A204.1 (cell line): ENCODE measurements at regions not wholly inside any gene's neighbourhood (a gene's known extent, or its start where the extent isn't known, plus 50 kb on each side); places are given as distances from the start of the nearest gene placed in this dataset.
A peak's percentile ranks its signal among the peaks of the same experiment; 100 is the strongest.

ENCODE experiments used
- FAIRE-seq: peaks from 2 replicates; lab custom pipeline; 2012; peaks lifted over from hg19 to GRCh38; lab: Jason Lieb, UNC

DNA sequence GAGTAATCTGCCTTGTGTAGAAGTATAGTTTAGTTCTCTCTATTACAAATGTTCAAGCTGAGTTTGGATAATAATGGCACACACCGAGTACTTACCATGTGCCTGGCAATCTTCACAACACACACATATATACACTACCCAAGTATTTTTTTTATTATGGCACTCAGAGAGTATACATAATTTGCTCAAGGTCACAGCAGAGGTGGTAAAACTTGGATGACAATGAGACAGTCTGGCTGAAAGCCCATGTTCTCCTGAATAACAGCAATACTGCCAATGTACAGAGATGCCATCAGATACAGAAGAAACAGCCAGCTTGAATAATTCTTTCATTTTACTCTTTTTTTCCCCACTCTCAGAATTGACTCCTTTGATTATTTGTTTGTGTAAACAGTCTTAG lies 460.0 kb downstream of the CNTN6 start:
- FAIRE-seq, result no peak

GRCh38 chr3:1561427-1561826 lies 468.6 kb downstream of the CNTN6 start:
- FAIRE-seq, result no peak

- no peak for FAIRE-seq
Observed at GRCh38 chr3:1571736-1572135, 478.9 kb downstream of the CNTN6 start.

- FAIRE-seq, result no peak
Observed at GRCh38 chr3:1576047-1576446, 483.2 kb downstream of the CNTN6 start.

- FAIRE-seq, result no peak
Observed at GRCh38 chr3:1578124-1578806, 485.4 kb downstream of the CNTN6 start.

GRCh38 chr3:1583044-1583443 lies 490.2 kb downstream of the CNTN6 start:
- FAIRE-seq, result no peak

GRCh38 chr3:1587426-1587825 lies 494.6 kb downstream of the CNTN6 start:
- FAIRE-seq, result no peak

GRCh38 chr3:1591327-1592028 lies 498.7 kb downstream of the CNTN6 start:
- FAIRE-seq, result no peak

- no peak for FAIRE-seq
Observed at GRCh38 chr3:1594940-1595339, 502.1 kb downstream of the CNTN6 start.

DNA sequence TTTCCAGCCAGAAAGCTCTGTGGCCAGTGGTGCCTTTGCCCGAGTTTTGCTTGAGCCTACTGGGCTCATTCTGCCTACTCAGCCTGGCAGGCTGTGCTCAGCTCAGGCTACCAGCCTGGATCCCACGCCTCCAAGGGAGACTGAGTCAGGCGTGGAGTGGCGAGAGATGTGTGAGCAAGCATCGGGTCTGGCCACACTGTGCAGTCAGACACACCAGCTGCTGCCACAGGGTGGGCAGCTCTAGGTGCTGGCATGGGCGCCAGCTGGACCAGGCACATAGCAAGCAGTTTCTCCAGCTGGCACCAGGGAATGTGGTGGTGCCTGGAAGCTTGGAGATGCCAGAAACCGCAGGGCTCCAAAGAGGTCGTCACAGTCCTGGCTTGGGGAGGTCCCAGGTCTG lies 498.5 kb upstream of the CNTN4 start:
- FAIRE-seq, result no peak

- FAIRE-seq, result no peak
Observed at GRCh38 chr3:1600700-1601418, 497.8 kb upstream of the CNTN4 start.

- no peak for FAIRE-seq
Observed at GRCh38 chr3:1609416-1609815, 489.2 kb upstream of the CNTN4 start.

- no peak for FAIRE-seq
Observed at GRCh38 chr3:1611824-1612223, 486.8 kb upstream of the CNTN4 start.

GRCh38 chr3:1613962-1614361 lies 484.7 kb upstream of the CNTN4 start:
- FAIRE-seq, result no peak

DNA sequence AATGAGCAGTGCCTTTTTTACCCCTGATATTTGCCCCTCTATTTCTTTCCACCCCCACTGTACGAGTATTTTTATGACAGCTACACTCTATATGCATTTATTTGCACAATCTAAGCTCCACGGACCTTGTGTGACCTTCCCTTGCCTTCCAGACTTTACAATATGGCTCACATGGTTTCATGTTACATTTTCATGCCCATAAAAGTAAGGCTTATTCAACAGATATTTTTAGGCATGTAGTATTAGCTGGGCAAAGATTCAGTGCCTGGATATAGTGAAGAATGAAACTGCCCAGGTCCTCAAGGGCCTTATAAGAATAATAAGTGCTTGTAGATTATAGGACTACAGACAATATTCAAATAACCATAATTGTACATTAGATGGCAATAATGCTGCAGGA lies 481.9 kb upstream of the CNTN4 start:
- FAIRE-seq, result no peak

- FAIRE-seq, result no peak
Observed at GRCh38 chr3:1623896-1624295, 474.8 kb upstream of the CNTN4 start.

DNA sequence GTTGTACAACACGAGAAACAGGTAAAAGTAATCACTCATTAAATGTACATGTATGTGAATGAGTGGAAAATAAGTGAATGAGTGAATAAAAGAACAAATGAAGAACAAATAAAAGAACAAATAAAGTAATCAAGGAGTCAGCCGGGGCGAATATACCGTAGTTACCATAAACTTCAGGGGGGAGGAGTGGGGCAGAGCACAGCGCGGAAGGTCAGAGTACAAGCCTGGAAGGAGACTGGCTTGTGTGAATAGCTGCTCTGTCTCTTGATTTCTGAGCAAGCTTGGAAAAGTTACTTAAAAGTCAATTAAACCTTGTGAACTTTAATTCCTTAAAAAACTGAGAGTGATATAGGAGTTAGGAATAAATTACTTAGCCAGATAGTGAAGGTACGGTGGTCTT lies 466.5 kb upstream of the CNTN4 start:
- FAIRE-seq, result no peak

GRCh38 chr3:1661839-1662238 lies 436.8 kb upstream of the CNTN4 start:
- FAIRE-seq, result no peak

DNA sequence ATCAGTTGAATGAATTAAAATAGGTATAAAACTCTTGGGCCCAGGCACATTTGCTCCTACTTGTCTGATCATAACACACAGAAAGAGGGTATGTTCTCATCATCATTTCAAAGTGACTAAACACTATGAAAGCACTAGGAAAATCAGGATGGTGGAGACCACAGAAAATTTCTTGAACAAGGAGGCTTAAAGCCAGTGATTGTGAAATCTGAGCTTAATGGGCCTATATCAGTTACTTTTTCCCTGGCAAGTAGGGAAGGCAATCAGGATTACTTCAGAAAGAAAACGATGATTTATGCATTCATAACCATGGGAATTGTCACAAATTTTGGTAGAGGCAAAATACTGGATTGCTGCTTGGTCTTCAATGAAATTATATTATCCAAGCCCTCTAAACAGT lies 434.4 kb upstream of the CNTN4 start:
- FAIRE-seq, result no peak

- FAIRE-seq, result peak; percentile 46
Observed at GRCh38 chr3:1666865-1667264, 431.8 kb upstream of the CNTN4 start.

GRCh38 chr3:1677576-1678156 lies 421.0 kb upstream of the CNTN4 start:
- FAIRE-seq, result no peak

DNA sequence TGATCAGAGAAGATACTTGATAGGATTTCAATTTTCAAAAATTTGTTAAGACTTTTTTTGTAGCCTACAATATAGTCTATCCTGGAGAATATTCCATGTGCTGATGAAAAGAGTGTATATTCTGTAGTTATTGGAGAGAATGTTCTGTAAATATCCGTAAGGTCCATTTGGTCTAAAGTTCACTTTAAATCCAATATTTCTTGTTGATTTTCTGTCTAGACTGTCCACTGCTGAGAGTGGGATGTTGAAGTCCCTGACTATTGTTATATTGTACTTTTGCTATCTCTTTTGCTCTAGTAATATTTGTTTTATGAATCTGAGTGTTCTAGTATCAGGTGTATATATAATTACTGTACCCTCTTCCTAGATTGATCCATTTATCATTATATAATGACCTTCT lies 406.2 kb upstream of the CNTN4 start:
- no peak for FAIRE-seq

- no peak for FAIRE-seq
Observed at GRCh38 chr3:1693145-1693544, 405.5 kb upstream of the CNTN4 start.
